Esophagus muscularis mucosa (tissue), 4 donors: ENCODE measurements at regions not wholly inside any gene's neighbourhood (a gene's known extent, or its start where the extent isn't known, plus 50 kb on each side); places are given as distances from the start of the nearest gene placed in this dataset.

Experiments
- CTCF ChIP-seq, 3 experiments: fragments of 200-600 bp in 2 of 3; fragments of 450-650 bp in 1 of 3; sonication (generic) in 2 of 3; IDR thresholded peaks; one replicate each; pipeline ENCODE4 v1.5.1; 2017 to 2019; ENCODE audit warnings: antibody characterized with exemption in 3 of 3, mild to moderate bottlenecking in 2 of 3, moderate library complexity in 1 of 3
- EP300 ChIP-seq: sonication (generic); formaldehyde crosslinking; IDR thresholded peaks from one replicate; pipeline ENCODE4 v1.6.1; 2017; ENCODE audit warnings: antibody characterized with exemption
- POLR2A ChIP-seq: fragments of 450-650 bp; IDR thresholded peaks from one replicate; pipeline ENCODE4 v1.6.1; 2017; ENCODE audit warnings: antibody characterized with exemption, moderate library complexity, mild to moderate bottlenecking, low read depth
- POLR2AphosphoS5 ChIP-seq, 2 donors: sonication (generic); formaldehyde crosslinking; IDR thresholded peaks; one replicate each; pipeline ENCODE4 v1.6.1; 2017; ENCODE audit warnings: antibody characterized with exemption in 2 of 2

GRCh38 chr10:44650691-44651661, 260.2 kb upstream of the TMEM72 start:
- TF ChIP-seq POLR2A (no peak), CTCF (IDR thresholded peaks at IDR 0.05) (no peak), EP300 (no peak), POLR2AphosphoS5 (IDR thresholded peaks at IDR 0.05) (no peak)
